HCT116 (cell line): ENCODE measurements at regions not wholly inside any gene's neighbourhood (a gene's known extent, or its start where the extent isn't known, plus 50 kb on each side); places are given as distances from the start of the nearest gene placed in this dataset.

Experiments used
- ATAC-seq: fragments of 200-7000 bp; cut with Tn5 transposase; 2 replicates; pipeline ENCODE4 v1.9.1; 2020; ENCODE audit warnings: mild to moderate bottlenecking, moderate library complexity
- BruUV-seq: library from RNA; stranded (reverse); fragments of 400-500 nt; replicated peaks from 2 replicates; lab custom pipeline; 2021; lab: Mats Ljungman, UMichigan
- CTCF ChIA-PET: fragments of 300-600 bp; sonication (Branson Sonifier 250); formaldehyde crosslinking; loops from one replicate; lab custom pipeline; 2021; ENCODE audit warnings: antibody characterized with exemption; lab: Charles Lee
- POLR2A ChIA-PET: fragments of 300-600, 350-600 bp; sonication (Branson Sonifier 250); formaldehyde crosslinking; loops from one replicate; lab custom pipeline; 2021; ENCODE audit warnings: antibody characterized with exemption; lab: Charles Lee
- RAD21 ChIA-PET, 2 experiments: fragments of 300-600 bp; sonication (Branson Sonifier 250); formaldehyde crosslinking; loops; one replicate each; lab custom pipeline; 2023; ENCODE audit warnings: low total read pairs in 2 of 2; ENCODE audit not compliant: uncharacterized antibody in 2 of 2, unreplicated experiment in 2 of 2, low non-redundant PET in 1 of 2; lab: Charles Lee
- DNase-seq: peaks from one replicate; pipeline ENCODE4 v3.0.0-alpha.2; 2010; ENCODE audit warnings: low read depth, low spot score
- H2AFZ ChIP-seq: fragments of 200-600 bp; shearing (Covaris generic), sonication (generic); 2 replicates; pipeline ENCODE4 v1.6.1; 2017; ENCODE audit warnings: low read depth, mixed run types, mixed read lengths, antibody characterized with exemption, low read length; ENCODE audit not compliant: poor library complexity, severe bottlenecking
- H3K27ac ChIP-seq: 2 replicates; pipeline ENCODE4 v1.5.1; 2012; ENCODE audit warnings: low read depth, low read length
- H3K27me3 ChIP-seq: fragments of 200-600 bp; sonication (generic); 2 replicates; pipeline ENCODE4 v1.6.1; 2016; ENCODE audit warnings: mixed run types, low read length, mixed read lengths; ENCODE audit not compliant: insufficient read depth
- H3K36me3 ChIP-seq, 2 experiments: fragments of 200-500 bp in 1 of 2; fragments of 200-600 bp in 1 of 2; sonication (Bioruptor generic) in 1 of 2; sonication (generic) in 1 of 2; 2 replicates each; pipeline versions ENCODE4 v1.5.1 to v1.6.1; 2014 to 2016; ENCODE audit warnings: low read length in 2 of 2, inconsistent platforms in 1 of 2, mixed read lengths in 1 of 2, mixed run types in 1 of 2; ENCODE audit not compliant: insufficient read depth in 2 of 2, control insufficient read depth in 1 of 2
- H3K4me1 ChIP-seq, 2 experiments: fragments of 200-600 bp in 1 of 2; sonication (generic) in 1 of 2; 2 replicates each; pipeline versions ENCODE4 v1.5.1 to v1.6.1; 2012 to 2017; ENCODE audit warnings: low read length in 2 of 2, inconsistent platforms in 1 of 2, mild to moderate bottlenecking in 1 of 2, mixed read lengths in 1 of 2, mixed run types in 1 of 2, moderate library complexity in 1 of 2; ENCODE audit not compliant: insufficient read depth in 2 of 2, control insufficient read depth in 1 of 2
- H3K4me2 ChIP-seq: fragments of 200-600 bp; sonication (generic); 2 replicates; pipeline ENCODE4 v1.6.1; 2017; ENCODE audit warnings: mixed run types, low read length, mixed read lengths
- H3K4me3 ChIP-seq, 2 experiments: fragments of 200-600 bp in 1 of 2; sonication (generic) in 1 of 2; replicated peaks in 1 of 2; 2 replicates each; pipeline ENCODE4 v1.5.1; 2011 to 2016; ENCODE audit warnings: low read length in 2 of 2, control low read depth in 1 of 2, low read depth in 1 of 2, mild to moderate bottlenecking in 1 of 2, mixed read lengths in 1 of 2, mixed run types in 1 of 2
- H3K79me2 ChIP-seq: fragments of 200-600 bp; sonication (generic); 2 replicates; pipeline ENCODE4 v1.6.1; 2017; ENCODE audit warnings: mild to moderate bottlenecking, mixed run types, low read length, moderate library complexity, mixed read lengths; ENCODE audit not compliant: insufficient read depth
- H3K9ac ChIP-seq: fragments of 200-600 bp; sonication (generic); 2 replicates; pipeline ENCODE4 v1.6.1; 2016; ENCODE audit warnings: low read length, mixed read lengths
- H3K9me2 ChIP-seq: fragments of 200-600 bp; sonication (generic), shearing (Covaris generic); 2 replicates; pipeline ENCODE4 v1.6.1; 2017; ENCODE audit warnings: mixed run types, mild to moderate bottlenecking, moderate library complexity; ENCODE audit not compliant: insufficient read depth
- H3K9me3 ChIP-seq, 2 experiments: fragments of 200-500 bp in 1 of 2; fragments of 200-600 bp in 1 of 2; sonication (Bioruptor generic) in 1 of 2; sonication (generic) in 1 of 2; 2 replicates each; pipeline ENCODE4 v1.6.1; 2014 to 2017; ENCODE audit warnings: low read length in 2 of 2, mixed read lengths in 2 of 2, inconsistent platforms in 1 of 2, low read depth in 1 of 2, mild to moderate bottlenecking in 1 of 2, mixed run types in 1 of 2, moderate library complexity in 1 of 2; ENCODE audit not compliant: control insufficient read depth in 1 of 2, insufficient read depth in 1 of 2
- H4K20me1 ChIP-seq: fragments of 200-600 bp; sonication (generic), shearing (Covaris generic); 2 replicates; pipeline ENCODE4 v1.6.1; 2017; ENCODE audit warnings: mixed run types, mild to moderate bottlenecking, moderate library complexity; ENCODE audit not compliant: insufficient read depth
- CBX3 ChIP-seq: IDR thresholded peaks from 2 replicates; pipeline ENCODE4 v1.6.1; 2012; ENCODE audit warnings: low read depth
- CTCF ChIP-seq, 3 experiments: fragments of 200-600 bp in 1 of 3; sonication (generic) in 1 of 3; IDR thresholded peaks in 2 of 3; conservative IDR thresholded peaks in 1 of 3; 2 replicates each; pipeline ENCODE4 v1.5.1; 2012 to 2017; ENCODE audit warnings: low read depth in 2 of 3, low read length in 2 of 3, antibody characterized with exemption in 1 of 3, borderline replicate concordance in 1 of 3, control low read depth in 1 of 3, mild to moderate bottlenecking in 1 of 3, mixed read lengths in 1 of 3, mixed run types in 1 of 3, moderate library complexity in 1 of 3; ENCODE audit not compliant: insufficient read depth in 1 of 3
- EGR1 ChIP-seq: IDR thresholded peaks from 2 replicates; pipeline ENCODE4 v1.6.1; 2012; ENCODE audit warnings: low read depth
- ELF1 ChIP-seq: IDR thresholded peaks from 2 replicates; pipeline ENCODE4 v1.6.1; 2012; ENCODE audit warnings: low read depth, borderline replicate concordance
- EZH2 ChIP-seq: fragments of 200-600 bp; sonication (generic); IDR thresholded peaks from 2 replicates; pipeline ENCODE4 v1.6.1; 2017; ENCODE audit warnings: antibody characterized with exemption, mixed run types
- JUND ChIP-seq: IDR thresholded peaks from 2 replicates; pipeline ENCODE4 v1.6.1; 2012
- MAX ChIP-seq: IDR thresholded peaks from 2 replicates; pipeline ENCODE4 v1.6.1; 2012
- POLR2AphosphoS5 ChIP-seq: IDR thresholded peaks from 2 replicates; pipeline ENCODE4 v1.6.1; 2011; ENCODE audit warnings: mild to moderate bottlenecking, low read depth, low read length, moderate library complexity
- SP1 ChIP-seq: IDR thresholded peaks from 2 replicates; pipeline ENCODE4 v1.6.1; 2012; ENCODE audit warnings: low read depth
- TCF7L2 ChIP-seq: IDR thresholded peaks from 2 replicates; pipeline ENCODE4 v1.7.0; 2011; ENCODE audit warnings: borderline replicate concordance, inconsistent platforms; ENCODE audit not compliant: insufficient read depth, insufficient read length; ENCODE audit errors: extremely low read depth
- intact Hi-C: fragments of 100-400 bp; cut with micrococcal nuclease; formaldehyde crosslinking; loops from 2 replicates; pipeline ENCODE4 v1.10.0; 2022

- TF ChIP-seq MAX (no peak), CBX3 (no peak), CTCF (IDR thresholded peaks at IDR 0.05 in 2 of 3, conservative IDR thresholded peaks at IDR 0.05 in 1 of 3; ENCODE audit: borderline replicate concordance in 1 of 3, insufficient read depth in 1 of 3, low read depth in 2 of 3, low read length in 2 of 3) (no peak), ELF1 (no peak), JUND (no peak), EZH2 (no peak), EGR1 (no peak), TCF7L2 (no peak), POLR2AphosphoS5 (no peak), SP1 (no peak)
- TF ChIP-seq, all 23 proteins: peak for 0
- Histone ChIP-seq H4K20me1 (no peaks in the 10 kb centered on the region), H3K4me3 (no peak overlapping the region), H3K9ac (no peak overlapping the region), H3K9me2 (no peaks in the 10 kb centered on the region), H3K4me2 (peak overlapping the region; percentile 32), H3K36me3 (no peaks in the 10 kb centered on the region), H2AFZ (no peak overlapping the region), H3K4me1 (peaks cover 12 to 29% of the 10 kb centered on the region in 2 experiments), H3K27ac (no peak overlapping the region), H3K9me3 (no peaks in the 10 kb centered on the region), H3K79me2 (no peaks in the 10 kb centered on the region), H3K27me3 (no peaks in the 10 kb centered on the region)
- no peak for ATAC-seq
- intact Hi-C loops, result no loop called here
- ChIA-PET CTCF (interaction anchor here (0.7 kb wide), 1 partner anchor 1358 kb away, joined by 3 read pairs; no protein-coding TSS in a partner anchor), POLR2A (no interaction called here), RAD21 (no interaction called here)
- no TSS peak for BruUV-seq
- DNase-seq, result no peak
Observed at GRCh38 chr10:2981361-2981801, 86.0 kb upstream of the PFKP start.
